ENCODE measurements at regions not wholly inside any gene's neighbourhood (a gene's known extent, or its start where the extent isn't known, plus 50 kb on each side); places are given as distances from the start of the nearest gene placed in this dataset.
"Not testable (repeated sequence)": the region's sequence is repeated elsewhere in the genome, so short reads cannot be mapped to it uniquely, and the experiment has no call there.

DNA sequence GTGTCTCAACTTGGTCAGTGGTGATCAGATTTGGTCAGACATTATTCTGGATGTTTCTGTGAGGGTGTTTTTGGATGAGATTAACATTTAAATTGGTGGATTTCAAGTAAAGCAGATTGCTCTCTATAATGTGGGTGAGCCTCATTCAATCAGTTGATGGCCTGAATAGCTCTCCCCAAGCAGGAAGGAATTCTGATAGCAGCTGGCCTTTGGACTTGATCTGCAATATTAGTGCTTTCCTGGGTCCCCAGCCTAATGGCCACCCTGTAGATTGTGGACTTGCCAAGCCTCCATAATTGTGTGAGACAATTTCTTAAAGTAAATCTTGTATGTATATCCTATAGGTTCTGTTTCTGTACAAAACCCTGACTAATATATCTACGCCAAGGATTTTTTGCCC, 153.9 kb upstream of the TBL1XR1 start:
- Histone ChIP-seq H3K27ac (replicated peaks in 1 of 4) (peak overlapping the region; percentile 24 to 59 (median 45)), H3K4me1 (peaks cover 12 to 45% (median 37%) of the 10 kb centered on the region in 4 donors), H3K27me3 (no peaks in the 10 kb centered on the region), H3K36me3 (no peaks in the 10 kb centered on the region), H3K4me3 (no peak overlapping the region), H3K9me3 (no peaks in the 10 kb centered on the region)
- WGBS = 100% methylated on average over 1 of the region's 1 CpG
- DNase-seq (ENCODE audit: extremely low spot score) = no peak
- intact Hi-C loops (cut with DNase I) = no loop called here
- TF ChIP-seq POLR2A (IDR thresholded peaks at IDR 0.05; ENCODE audit: low read depth) (no peak), EP300 (IDR thresholded peaks at IDR 0.05) (no peak)
- TF ChIP-seq, protein P1, sequence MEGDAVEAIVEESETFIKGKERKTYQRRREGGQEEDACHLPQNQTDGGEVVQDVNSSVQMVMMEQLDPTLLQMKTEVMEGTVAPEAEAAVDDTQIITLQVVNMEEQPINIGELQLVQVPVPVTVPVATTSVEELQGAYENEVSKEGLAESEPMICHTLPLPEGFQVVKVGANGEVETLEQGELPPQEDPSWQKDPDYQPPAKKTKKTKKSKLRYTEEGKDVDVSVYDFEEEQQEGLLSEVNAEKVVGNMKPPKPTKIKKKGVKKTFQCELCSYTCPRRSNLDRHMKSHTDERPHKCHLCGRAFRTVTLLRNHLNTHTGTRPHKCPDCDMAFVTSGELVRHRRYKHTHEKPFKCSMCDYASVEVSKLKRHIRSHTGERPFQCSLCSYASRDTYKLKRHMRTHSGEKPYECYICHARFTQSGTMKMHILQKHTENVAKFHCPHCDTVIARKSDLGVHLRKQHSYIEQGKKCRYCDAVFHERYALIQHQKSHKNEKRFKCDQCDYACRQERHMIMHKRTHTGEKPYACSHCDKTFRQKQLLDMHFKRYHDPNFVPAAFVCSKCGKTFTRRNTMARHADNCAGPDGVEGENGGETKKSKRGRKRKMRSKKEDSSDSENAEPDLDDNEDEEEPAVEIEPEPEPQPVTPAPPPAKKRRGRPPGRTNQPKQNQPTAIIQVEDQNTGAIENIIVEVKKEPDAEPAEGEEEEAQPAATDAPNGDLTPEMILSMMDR (IDR thresholded peaks at IDR 0.05) = no peak

DNA sequence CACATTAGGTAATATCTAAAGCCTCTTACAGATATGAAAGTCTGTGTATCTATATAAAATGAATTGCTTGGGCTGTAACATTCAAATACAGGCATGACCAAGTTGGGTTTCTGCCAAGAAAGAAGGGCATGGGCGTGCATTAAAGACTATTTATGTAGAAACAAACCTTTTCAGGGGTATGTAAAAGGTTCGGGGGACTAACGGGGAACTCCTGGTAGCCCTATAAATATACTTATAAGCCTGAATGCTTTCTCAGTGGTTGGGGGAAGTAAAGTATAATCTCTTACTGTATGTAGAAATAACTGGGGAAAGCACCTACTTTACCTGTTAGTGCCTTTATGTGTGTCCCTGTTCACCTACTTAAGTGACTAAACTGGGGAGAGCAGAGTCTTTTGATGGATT, 154.5 kb upstream of the TBL1XR1 start:
- DNase-seq (ENCODE audit: extremely low spot score) = no peak
- Histone ChIP-seq H3K36me3 (no peaks in the 10 kb centered on the region), H3K9me3 (no peaks in the 10 kb centered on the region), H3K4me1 (peaks cover 12 to 45% (median 37%) of the 10 kb centered on the region in 4 donors), H3K4me3 (no peak overlapping the region), H3K27me3 (no peaks in the 10 kb centered on the region), H3K27ac (replicated peaks in 1 of 4) (peak overlapping the region; percentile 38 to 59 (median 54))
- whole genome bisulfite sequencing = 77% methylated on average over 3 of the region's 3 CpGs
- TF ChIP-seq POLR2AphosphoS5 (IDR thresholded peaks at IDR 0.05) (no peak), EP300 (IDR thresholded peaks at IDR 0.05) (no peak), POLR2A (IDR thresholded peaks at IDR 0.05; ENCODE audit: low read depth) (no peak)
- TF ChIP-seq, protein P1 (IDR thresholded peaks at IDR 0.05) = no peak
- intact Hi-C loops (cut with DNase I) = no loop called here

DNA sequence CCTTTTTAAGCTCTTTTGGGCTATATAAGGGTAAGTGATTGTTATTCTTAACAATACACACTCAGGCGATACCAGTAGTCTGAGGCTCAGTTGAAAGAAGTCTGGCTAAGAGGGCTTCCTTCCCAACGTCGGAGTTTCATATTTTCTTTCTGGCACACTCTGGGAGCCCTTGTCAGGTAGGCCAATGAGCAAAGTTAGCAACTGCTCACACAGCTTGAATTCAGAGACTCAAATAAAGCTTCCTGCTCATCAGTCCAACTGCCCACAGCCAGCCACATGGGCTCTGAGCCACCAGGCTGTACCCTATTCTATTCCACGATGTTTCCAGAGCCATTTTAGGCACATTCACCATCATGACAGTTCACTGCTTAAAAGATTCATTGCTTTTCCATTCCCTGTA, 155.1 kb upstream of the TBL1XR1 start:
- Histone ChIP-seq H3K36me3 (no peaks in the 10 kb centered on the region), H3K4me3 (no peak overlapping the region), H3K9me3 (no peaks in the 10 kb centered on the region), H3K27ac (replicated peaks in 1 of 4) (peak overlapping the region; percentile 38 to 59 (median 54)), H3K4me1 (peaks cover 18 to 46% (median 37%) of the 10 kb centered on the region in 4 donors), H3K27me3 (no peaks in the 10 kb centered on the region)
- intact Hi-C loops (cut with DNase I) = no loop called here
- TF ChIP-seq POLR2AphosphoS5 (IDR thresholded peaks at IDR 0.05) = no peak
- 33% methylated on average over 4 of the region's 4 CpGs for WGBS
- DNase-seq (ENCODE audit: extremely low spot score) = no peak

DNA sequence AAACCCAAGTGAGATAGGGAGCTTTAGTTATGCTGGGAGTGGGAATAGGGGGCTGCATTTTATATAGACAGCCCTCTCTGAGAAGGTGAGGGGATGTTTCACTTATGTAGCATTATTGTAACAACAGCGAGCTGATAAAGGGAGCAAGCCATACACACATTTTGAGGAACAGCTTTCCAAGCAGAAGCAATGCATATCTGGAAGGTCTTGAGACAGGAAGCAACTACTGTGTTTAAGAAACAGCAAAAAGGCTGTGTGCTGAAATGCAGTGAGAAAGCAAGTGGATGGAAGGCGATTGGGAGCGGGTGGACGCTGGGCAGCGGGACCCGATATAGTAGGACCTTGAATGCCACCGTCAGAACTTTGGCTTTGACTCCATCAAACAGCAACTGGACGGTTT, 155.9 kb upstream of the TBL1XR1 start:
- intact Hi-C loops (cut with DNase I) = no loop called here
- H3K9me3 ChIP-seq = no peaks in the 10 kb centered on the region
- WGBS = 93% methylated on average over 8 of the region's 8 CpGs
- H3K4me3 ChIP-seq = no peak overlapping the region
- H3K36me3 ChIP-seq = no peaks in the 10 kb centered on the region
- no peak for DNase-seq (ENCODE audit: extremely low spot score)
- peak overlapping the region in 2 of 4 donors; percentile 52 to 59 for H3K27ac ChIP-seq (replicated peaks in 1 of 4)
- TF ChIP-seq, protein P1 (IDR thresholded peaks at IDR 0.05) = no peak
- TF ChIP-seq POLR2A (IDR thresholded peaks at IDR 0.05; ENCODE audit: low read depth) = no peak
- no peak for TF ChIP-seq EP300 (IDR thresholded peaks at IDR 0.05)
- TF ChIP-seq POLR2AphosphoS5 (IDR thresholded peaks at IDR 0.05) = no peak
- H3K4me1 ChIP-seq = peaks cover 26 to 50% (median 42%) of the 10 kb centered on the region in 4 donors
- no peaks in the 10 kb centered on the region for H3K27me3 ChIP-seq

DNA sequence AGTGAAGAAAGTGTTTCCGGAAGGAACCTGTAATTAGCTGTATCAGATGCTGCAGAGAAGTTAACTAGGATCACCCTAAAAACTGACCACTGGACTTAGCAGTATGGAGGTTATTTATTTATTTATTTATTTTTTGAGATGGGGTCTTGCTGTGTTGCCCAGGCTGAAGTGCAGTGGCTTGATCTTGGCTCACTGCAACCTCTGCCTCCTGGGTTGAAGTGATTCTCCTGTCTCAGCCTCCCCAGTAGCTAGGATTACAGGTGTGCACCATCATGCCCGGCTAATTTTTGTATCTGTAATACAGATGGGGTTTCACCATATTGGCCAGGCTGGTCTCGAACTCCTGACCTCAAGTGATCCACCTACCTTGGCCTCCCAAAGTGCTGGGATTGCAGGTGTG, 156.6 kb upstream of the TBL1XR1 start:
- DNase-seq (ENCODE audit: extremely low spot score); H3K9me3 ChIP-seq; H3K36me3 ChIP-seq; H3K27ac ChIP-seq (replicated peaks in 1 of 4); H3K4me3 ChIP-seq; H3K27me3 ChIP-seq; intact Hi-C loops (cut with DNase I): not testable (repeated sequence)
- peaks cover 33 to 57% (median 49%) of the 10 kb centered on the region in 4 donors for H3K4me1 ChIP-seq
- WGBS = 92% methylated on average over 3 of the region's 3 CpGs

DNA sequence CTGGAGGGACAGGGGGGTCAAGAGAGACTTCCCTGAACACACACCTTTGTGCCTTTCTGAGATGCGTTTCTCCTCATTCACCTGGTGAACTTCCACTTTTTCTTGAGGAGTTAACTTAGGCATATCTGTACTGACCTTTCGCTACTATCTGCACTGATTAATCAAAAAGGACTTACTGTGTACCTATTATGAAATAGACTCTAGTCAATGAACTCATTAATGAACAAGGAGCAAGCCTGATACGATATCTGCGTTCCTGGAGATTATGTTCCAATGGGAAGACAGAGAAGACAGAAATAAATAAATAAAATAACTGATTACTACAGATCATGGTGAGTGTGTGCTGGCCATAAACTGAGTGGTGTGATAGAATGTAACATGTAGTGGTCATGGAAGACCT, 157.2 kb upstream of the TBL1XR1 start:
- WGBS = 97% methylated on average over 4 of the region's 4 CpGs
- H3K27ac ChIP-seq (replicated peaks in 1 of 4) = peak overlapping the region in 1 of 4 donors; percentile 25
- no peak overlapping the region for H3K4me3 ChIP-seq
- no peak for TF ChIP-seq POLR2AphosphoS5 (IDR thresholded peaks at IDR 0.05)
- TF ChIP-seq, protein P1 (IDR thresholded peaks at IDR 0.05) = no peak
- no peak for TF ChIP-seq EP300 (IDR thresholded peaks at IDR 0.05)
- no peak for TF ChIP-seq POLR2A (IDR thresholded peaks at IDR 0.05; ENCODE audit: low read depth)
- intact Hi-C loops (cut with DNase I) = no loop called here
- H3K27me3 ChIP-seq = no peaks in the 10 kb centered on the region
- no peaks in the 10 kb centered on the region for H3K9me3 ChIP-seq
- peaks cover 39 to 57% (median 52%) of the 10 kb centered on the region in 4 donors for H3K4me1 ChIP-seq
- H3K36me3 ChIP-seq = no peaks in the 10 kb centered on the region
- no peak for DNase-seq (ENCODE audit: extremely low spot score)
